Upper lobe of right lung (tissue), 1 donor: ENCODE measurements at regions not wholly inside any gene's neighbourhood (a gene's known extent, or its start where the extent isn't known, plus 50 kb on each side); places are given as distances from the start of the nearest gene placed in this dataset. TPM values are rescaled to one million over a fixed set of nuclear protein-coding genes. Genes with fewer than 3 reads are reported as not detected.
"Not testable (repeated sequence)": the region's sequence is repeated elsewhere in the genome, so short reads cannot be mapped to it uniquely, and the experiment has no call there.

Source experiments
- ATAC-seq: fragments of 200-7000 bp; cut with Tn5 transposase; one replicate; pipeline ENCODE4 v1.9.1; 2020; ENCODE audit warnings: mild to moderate bottlenecking, moderate library complexity
- DNase-seq: peaks from one replicate; pipeline ENCODE4 v3.0.0-alpha.2; 2020
- H3K27ac ChIP-seq: fragments of 200-600 bp; one replicate; pipeline ENCODE4 v1.8.0; 2022
- H3K27me3 ChIP-seq: fragments of 200-600 bp; one replicate; pipeline ENCODE4 v1.8.0; 2022; ENCODE audit warnings: mild to moderate bottlenecking
- H3K36me3 ChIP-seq: fragments of 200-600 bp; one replicate; pipeline ENCODE4 v1.8.0; 2022
- H3K4me1 ChIP-seq: fragments of 200-600 bp; one replicate; pipeline ENCODE4 v1.8.0; 2022
- H3K4me3 ChIP-seq: fragments of 200-600 bp; one replicate; pipeline ENCODE4 v1.8.0; 2022; ENCODE audit warnings: mild to moderate bottlenecking
- H3K9me3 ChIP-seq: fragments of 200-600 bp; one replicate; pipeline ENCODE4 v1.8.0; 2022
- intact Hi-C: fragments of 100-400 bp; cut with DNase I; formaldehyde crosslinking; loops from one replicate; pipeline ENCODE4 v1.11.0; 2022
- microRNA-seq: library from miRNA; unstranded; fragments of <30 nt; microRNA quantifications from one replicate; pipeline ENCODE4 v1.2.0, GENCODE V29; 2020; ENCODE audit warnings: borderline microRNAs expressed
- donor health status: DM: no; HTN: yes; CAD: no; lungs with severe emphysema.

DNA sequence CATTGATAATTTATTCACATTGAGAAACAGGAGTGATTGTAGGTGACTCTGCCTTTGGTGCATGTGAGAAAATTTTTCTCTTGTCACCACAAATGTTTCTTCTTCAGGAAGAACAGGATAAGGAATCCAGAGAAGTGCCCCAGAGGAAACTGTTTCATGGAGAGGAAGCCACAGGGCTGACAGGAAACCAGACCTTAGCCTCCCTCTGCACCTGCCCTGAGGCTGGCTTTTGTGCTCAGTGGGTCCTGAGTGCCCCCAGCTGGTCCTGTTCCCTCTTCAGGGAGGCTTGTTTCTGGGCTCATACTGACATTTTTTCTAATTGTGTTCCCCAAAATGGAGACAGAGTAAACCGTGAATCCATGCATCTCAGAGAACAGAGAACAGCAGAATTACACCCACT is 135.8 kb upstream of the POTEB2 start:
- ATAC-seq, H3K27ac ChIP-seq, H3K9me3 ChIP-seq, H3K36me3 ChIP-seq, DNase-seq, H3K27me3 ChIP-seq, H3K4me1 ChIP-seq, intact Hi-C loops, H3K4me3 ChIP-seq: not testable (repeated sequence)

- ATAC-seq, H3K4me1 ChIP-seq, H3K4me3 ChIP-seq, H3K27me3 ChIP-seq, intact Hi-C loops, DNase-seq, H3K27ac ChIP-seq, H3K36me3 ChIP-seq, H3K9me3 ChIP-seq: not testable (repeated sequence)
These were observed 125.6 kb upstream of the POTEB2 start for GRCh38 chr15:20991691-20992090.

GRCh38 chr15:20991253-20991652 is 125.1 kb upstream of the POTEB2 start:
- H3K9me3 ChIP-seq, H3K36me3 ChIP-seq, ATAC-seq, H3K27ac ChIP-seq, H3K4me1 ChIP-seq, H3K27me3 ChIP-seq, intact Hi-C loops, H3K4me3 ChIP-seq: not testable (repeated sequence)
- peak; percentile 13 for DNase-seq

DNA sequence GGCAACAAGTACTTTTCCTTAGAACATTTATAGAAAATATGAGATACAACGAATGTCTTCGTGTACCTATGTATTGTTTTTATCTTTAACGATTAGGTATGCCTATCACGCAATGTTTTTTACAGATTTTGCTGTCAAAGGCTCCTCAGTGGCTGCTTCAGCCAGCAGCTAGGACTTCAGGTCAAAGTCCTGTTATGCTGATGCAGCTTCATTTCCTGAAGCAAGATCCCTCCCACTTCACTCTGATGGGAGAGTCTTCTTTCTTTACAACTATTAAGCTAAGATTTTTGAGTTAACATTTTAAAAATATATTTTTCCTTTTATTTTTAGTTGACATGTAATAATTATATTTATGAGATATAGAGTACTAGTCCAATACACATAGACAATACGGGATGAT is 120.7 kb upstream of the POTEB2 start:
- H3K4me1 ChIP-seq, DNase-seq, intact Hi-C loops, H3K27me3 ChIP-seq, ATAC-seq, H3K4me3 ChIP-seq, H3K9me3 ChIP-seq, H3K27ac ChIP-seq, H3K36me3 ChIP-seq: not testable (repeated sequence)

- not testable (repeated sequence) for H3K27ac ChIP-seq
- ATAC-seq, result peak; percentile 80
These were observed 111.9 kb upstream of the POTEB2 start for GRCh38 chr15:20978057-20978456.

DNA sequence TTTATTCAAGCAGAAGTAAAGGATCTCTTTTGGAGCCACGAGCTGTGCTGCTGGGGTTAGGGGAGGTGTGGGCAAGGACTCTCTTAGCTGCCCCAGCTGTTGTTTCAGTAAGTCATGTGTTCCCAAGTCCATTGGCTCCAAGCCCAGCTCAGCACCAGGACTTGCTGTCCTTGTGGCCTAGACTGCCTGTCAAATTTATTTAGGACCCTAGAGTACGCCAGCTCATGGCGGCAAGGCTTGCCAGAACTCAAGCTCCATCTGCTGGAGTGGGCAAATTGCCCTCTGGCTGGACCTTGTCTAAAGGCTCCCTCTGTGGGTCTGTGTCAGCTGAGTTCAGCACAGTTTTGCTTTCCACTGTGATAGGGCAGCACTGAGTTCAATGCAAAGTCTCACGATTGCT is 106.6 kb upstream of the POTEB2 start:
- H3K9me3 ChIP-seq, H3K36me3 ChIP-seq, ATAC-seq, DNase-seq, intact Hi-C loops, H3K27ac ChIP-seq, H3K4me1 ChIP-seq, H3K27me3 ChIP-seq, H3K4me3 ChIP-seq: not testable (repeated sequence)

More at GRCh38 chr15:20978057-20978456, 111.9 kb upstream of the POTEB2 start:
- H3K9me3 ChIP-seq, H3K4me3 ChIP-seq, intact Hi-C loops, DNase-seq, H3K4me1 ChIP-seq, H3K27me3 ChIP-seq, H3K36me3 ChIP-seq: not testable (repeated sequence)

DNA sequence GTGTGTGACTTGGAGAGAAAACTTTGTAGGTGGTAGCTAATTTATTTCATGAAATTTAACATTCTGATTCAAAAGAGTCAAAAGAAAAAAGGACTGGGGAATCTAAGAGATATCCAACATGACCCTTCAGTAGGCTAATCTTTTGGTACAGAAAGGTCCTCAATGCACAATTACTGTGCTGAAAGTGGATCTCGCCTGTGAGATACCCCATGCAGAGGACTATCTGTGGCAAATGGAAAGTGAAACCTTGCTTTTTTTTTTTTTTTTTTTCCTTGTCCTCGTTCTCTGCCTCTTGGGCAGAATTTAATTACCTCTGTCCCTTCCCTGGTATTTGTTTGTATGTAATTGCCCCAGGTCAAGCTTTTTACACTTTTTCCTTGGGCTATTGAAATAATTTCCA is 93.2 kb upstream of the POTEB2 start:
- H3K36me3 ChIP-seq, intact Hi-C loops, H3K9me3 ChIP-seq, ATAC-seq, DNase-seq, H3K4me3 ChIP-seq, H3K4me1 ChIP-seq, H3K27ac ChIP-seq, H3K27me3 ChIP-seq: not testable (repeated sequence)

DNA sequence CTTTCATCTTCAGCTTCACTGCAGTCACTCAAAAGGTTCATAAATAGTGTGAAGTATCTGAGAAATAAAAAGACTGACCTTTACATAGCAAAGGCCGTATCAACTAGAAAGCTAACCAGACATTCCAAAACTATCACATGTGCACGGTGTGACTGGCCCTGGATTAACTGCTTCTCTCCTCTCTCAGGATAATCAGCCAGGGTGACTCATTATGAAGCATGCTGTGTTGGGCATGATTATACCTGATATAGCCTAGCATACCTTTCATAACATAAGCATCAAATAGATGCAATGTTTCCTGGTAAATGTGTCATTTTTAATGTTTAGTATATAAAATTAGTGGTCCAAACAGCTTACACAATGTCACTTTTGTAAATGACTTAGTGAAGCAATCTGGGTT is 63.2 kb upstream of the POTEB2 start:
- H3K4me3 ChIP-seq, H3K27ac ChIP-seq, H3K27me3 ChIP-seq, H3K9me3 ChIP-seq, ATAC-seq, DNase-seq, H3K36me3 ChIP-seq, intact Hi-C loops, H3K4me1 ChIP-seq: not testable (repeated sequence)

Small RNAs in the stretch of these regions (microRNA-seq; reads per million reads assigned to microRNA genes)
- gene MIR5701-1, result not detected
